Calu3 (cell line): ENCODE measurements at regions not wholly inside any gene's neighbourhood (a gene's known extent, or its start where the extent isn't known, plus 50 kb on each side); places are given as distances from the start of the nearest gene placed in this dataset.

ENCODE experiments used
- BruUV-seq: library from RNA; stranded (reverse); fragments of 400-500 nt; replicated peaks from 2 replicates; lab custom pipeline; 2021; lab: Mats Ljungman, UMichigan
- CTCF ChIA-PET: fragments of 300-600 bp; sonication (Branson Sonifier 250); formaldehyde crosslinking; loops from one replicate; lab custom pipeline; 2022; ENCODE audit warnings: antibody characterized with exemption; lab: Charles Lee
- DNase-seq: peaks from one replicate; pipeline ENCODE4 v3.0.0; 2022
- H3K27ac Mint-ChIP-seq: one replicate; pipeline ENCODE4 v1.8.0; 2022; ENCODE audit warnings: mixed read lengths; ENCODE audit not compliant: unreplicated experiment
- H3K27me3 Mint-ChIP-seq: one replicate; pipeline ENCODE4 v1.8.0; 2022; ENCODE audit warnings: mixed read lengths; ENCODE audit not compliant: unreplicated experiment
- H3K36me3 Mint-ChIP-seq: one replicate; pipeline ENCODE4 v1.8.0; 2022; ENCODE audit warnings: mild to moderate bottlenecking, moderate library complexity, mixed read lengths; ENCODE audit not compliant: insufficient read depth, unreplicated experiment
- H3K4me1 Mint-ChIP-seq: one replicate; pipeline ENCODE4 v1.8.0; 2022; ENCODE audit warnings: mild to moderate bottlenecking, low read depth, mixed read lengths; ENCODE audit not compliant: unreplicated experiment
- H3K4me3 Mint-ChIP-seq: one replicate; pipeline ENCODE4 v1.8.0; 2022; ENCODE audit warnings: mild to moderate bottlenecking, low read depth, moderate library complexity, mixed read lengths; ENCODE audit not compliant: unreplicated experiment
- H3K9me3 Mint-ChIP-seq: one replicate; pipeline ENCODE4 v1.8.0; 2022; ENCODE audit warnings: low read depth, mixed read lengths; ENCODE audit not compliant: unreplicated experiment
- intact Hi-C: fragments of 100-400 bp; cut with micrococcal nuclease; formaldehyde crosslinking; loops from one replicate; pipeline ENCODE4 v1.10.0; 2022; ENCODE audit not compliant: unreplicated experiment
- TF ChIP-seq, protein P1 (sequence below): fragments of 200-600 bp; IDR thresholded peaks from one replicate; pipeline ENCODE4 v1.8.0; 2022; ENCODE audit warnings: antibody characterized with exemption; ENCODE audit not compliant: unreplicated experiment

DNA sequence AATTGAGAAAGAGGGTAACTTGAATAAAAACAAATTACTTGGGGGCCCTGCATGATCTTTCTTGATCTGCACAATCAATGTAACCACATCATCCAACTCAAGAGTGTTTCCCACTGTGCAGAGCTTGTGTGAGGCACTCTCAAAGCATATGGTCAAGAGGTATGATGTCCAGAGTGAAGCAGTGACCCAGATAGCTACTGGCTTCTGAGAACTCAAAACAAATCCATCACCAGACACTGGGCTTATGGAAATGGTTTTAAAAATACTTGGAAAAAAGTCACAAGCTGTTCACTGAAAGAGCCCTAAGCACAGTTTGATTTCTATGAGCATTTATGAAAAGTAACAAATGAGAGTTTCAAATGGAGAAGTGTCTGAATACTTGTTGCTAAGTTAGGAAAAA is 361.0 kb downstream of the GRXCR1 start:
- Mint-ChIP-seq H3K36me3 (no peaks in the 10 kb centered on the region), H3K27ac (no peak overlapping the region), H3K27me3 (no peaks in the 10 kb centered on the region), H3K9me3 (peaks cover 3% of the 10 kb centered on the region), H3K4me3 (no peak overlapping the region), H3K4me1 (no peaks in the 10 kb centered on the region)
- CTCF ChIA-PET: no interaction called here
- no peak for DNase-seq
- BruUV-seq: no TSS peak
- intact Hi-C loops: no loop called here
- TF ChIP-seq, protein P1, sequence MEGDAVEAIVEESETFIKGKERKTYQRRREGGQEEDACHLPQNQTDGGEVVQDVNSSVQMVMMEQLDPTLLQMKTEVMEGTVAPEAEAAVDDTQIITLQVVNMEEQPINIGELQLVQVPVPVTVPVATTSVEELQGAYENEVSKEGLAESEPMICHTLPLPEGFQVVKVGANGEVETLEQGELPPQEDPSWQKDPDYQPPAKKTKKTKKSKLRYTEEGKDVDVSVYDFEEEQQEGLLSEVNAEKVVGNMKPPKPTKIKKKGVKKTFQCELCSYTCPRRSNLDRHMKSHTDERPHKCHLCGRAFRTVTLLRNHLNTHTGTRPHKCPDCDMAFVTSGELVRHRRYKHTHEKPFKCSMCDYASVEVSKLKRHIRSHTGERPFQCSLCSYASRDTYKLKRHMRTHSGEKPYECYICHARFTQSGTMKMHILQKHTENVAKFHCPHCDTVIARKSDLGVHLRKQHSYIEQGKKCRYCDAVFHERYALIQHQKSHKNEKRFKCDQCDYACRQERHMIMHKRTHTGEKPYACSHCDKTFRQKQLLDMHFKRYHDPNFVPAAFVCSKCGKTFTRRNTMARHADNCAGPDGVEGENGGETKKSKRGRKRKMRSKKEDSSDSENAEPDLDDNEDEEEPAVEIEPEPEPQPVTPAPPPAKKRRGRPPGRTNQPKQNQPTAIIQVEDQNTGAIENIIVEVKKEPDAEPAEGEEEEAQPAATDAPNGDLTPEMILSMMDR: no peak

DNA sequence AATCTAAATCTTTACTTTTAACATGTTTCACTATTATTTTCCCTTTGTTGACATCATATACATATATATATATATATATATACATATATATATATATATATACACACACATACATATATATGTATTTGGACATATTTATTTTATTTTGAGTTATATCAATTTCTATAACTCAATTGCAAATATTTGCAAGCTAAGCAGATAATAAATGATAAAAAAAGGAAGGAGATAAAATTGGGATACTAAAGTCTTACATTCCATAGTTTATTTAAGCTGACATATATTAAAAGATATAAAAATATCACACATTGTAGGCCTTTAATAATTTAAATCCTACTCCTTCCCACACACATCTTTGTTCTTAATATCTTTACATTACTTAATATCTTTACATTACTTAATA is 372.2 kb downstream of the GRXCR1 start:
- intact Hi-C loops: no loop called here
- H3K4me1 Mint-ChIP-seq: no peaks in the 10 kb centered on the region
- H3K27me3 Mint-ChIP-seq: no peaks in the 10 kb centered on the region
- peaks cover 6% of the 10 kb centered on the region for H3K9me3 Mint-ChIP-seq
- CTCF ChIA-PET: no interaction called here
- TF ChIP-seq, protein P1: no peak
- H3K4me3 Mint-ChIP-seq: no peak overlapping the region
- DNase-seq: no peak
- no peak overlapping the region for H3K27ac Mint-ChIP-seq
- no TSS peak for BruUV-seq
- no peaks in the 10 kb centered on the region for H3K36me3 Mint-ChIP-seq

DNA sequence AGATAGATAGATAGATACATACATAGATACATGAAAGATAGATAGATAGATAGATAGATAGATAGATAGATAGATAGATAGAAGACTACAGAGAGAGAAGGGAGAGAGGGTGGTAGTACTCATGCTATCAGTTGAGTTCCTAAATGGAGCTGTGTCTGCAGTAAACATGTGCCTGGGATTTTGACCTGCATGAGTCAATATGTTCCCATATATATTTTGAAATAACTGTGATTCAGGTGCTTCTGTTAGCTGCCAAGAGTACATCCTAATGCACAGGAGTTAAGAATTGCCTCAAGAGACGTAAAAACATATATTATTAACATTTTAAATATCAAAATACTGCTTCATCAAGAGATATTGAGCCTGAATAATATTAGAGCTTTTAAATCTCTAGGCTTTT is 379.4 kb downstream of the GRXCR1 start:
- H3K9me3 Mint-ChIP-seq: peaks cover 3% of the 10 kb centered on the region
- intact Hi-C loops: no loop called here
- H3K4me3 Mint-ChIP-seq: no peak overlapping the region
- H3K27me3 Mint-ChIP-seq: no peaks in the 10 kb centered on the region
- H3K4me1 Mint-ChIP-seq: no peaks in the 10 kb centered on the region
- DNase-seq: no peak
- no peaks in the 10 kb centered on the region for H3K36me3 Mint-ChIP-seq
- TF ChIP-seq, protein P1: no peak
- CTCF ChIA-PET: no interaction called here
- no peak overlapping the region for H3K27ac Mint-ChIP-seq
- BruUV-seq: no TSS peak

- Mint-ChIP-seq H3K36me3 (no peaks in the 10 kb centered on the region), H3K9me3 (peaks cover 3% of the 10 kb centered on the region), H3K4me1 (no peaks in the 10 kb centered on the region), H3K27ac (no peak overlapping the region), H3K4me3 (no peak overlapping the region), H3K27me3 (no peaks in the 10 kb centered on the region)
- BruUV-seq: no TSS peak
- intact Hi-C loops: no loop called here
- DNase-seq: no peak
- CTCF ChIA-PET: no interaction called here
- TF ChIP-seq, protein P1: no peak
Observed at GRCh38 chr4:43274376-43274775, 381.9 kb downstream of the GRXCR1 start.

- TF ChIP-seq, protein P1: no peak
- CTCF ChIA-PET: no interaction called here
- intact Hi-C loops: no loop called here
- H3K27me3 Mint-ChIP-seq: no peaks in the 10 kb centered on the region
- no TSS peak for BruUV-seq
- no peak overlapping the region for H3K4me3 Mint-ChIP-seq
- no peak overlapping the region for H3K27ac Mint-ChIP-seq
- peaks cover 3% of the 10 kb centered on the region for H3K9me3 Mint-ChIP-seq
- H3K36me3 Mint-ChIP-seq: no peaks in the 10 kb centered on the region
- no peak for DNase-seq
- no peaks in the 10 kb centered on the region for H3K4me1 Mint-ChIP-seq
Observed at GRCh38 chr4:43275779-43276178, 383.3 kb downstream of the GRXCR1 start.
